ENCODE measurements at regions not wholly inside any gene's neighbourhood (a gene's known extent, or its start where the extent isn't known, plus 50 kb on each side); places are given as distances from the start of the nearest gene placed in this dataset.

DNA sequence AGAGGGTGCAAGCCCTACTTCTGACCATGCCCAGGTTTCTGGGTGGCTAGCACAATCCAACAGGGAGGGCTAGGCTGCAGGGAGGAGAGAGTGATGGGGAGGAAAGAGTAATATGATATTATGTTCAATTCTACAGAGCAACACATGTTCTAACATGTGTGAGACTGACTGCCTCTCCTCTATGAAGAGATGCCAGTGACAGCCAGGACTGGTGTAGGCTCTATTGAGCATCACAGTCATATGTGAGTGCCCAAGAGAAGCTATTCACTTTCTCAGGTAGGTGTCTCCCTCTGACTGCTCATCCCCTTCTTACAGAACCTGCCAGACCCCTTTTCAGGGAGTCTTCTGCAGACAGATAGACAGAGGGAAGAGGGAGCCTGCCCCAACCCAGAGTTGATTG, 446.1 kb downstream of the SIPA1L2 start:
- 0 out of 2 replicates have a peak, but pooled peaks cover 2% of the 10 kb centered on the region for H3K27me3 ChIP-seq (ENCODE audit: low read length)
- BruUV-seq (replicated peaks): no TSS peak
- no peaks in the 10 kb centered on the region for H3K36me3 ChIP-seq (ENCODE audit: low read depth, low read length)
- H3K4me1 ChIP-seq (ENCODE audit: insufficient read depth, low read length): no peaks in the 10 kb centered on the region
- ChIA-PET CTCF (no interaction called here), POLR2A (ENCODE audit: unreplicated experiment) (no interaction called here)
- no peaks in the 10 kb centered on the region for H3K9me2 ChIP-seq (replicated peaks; ENCODE audit: low read length)
- DNase-seq: no peak
- H3K9me3 ChIP-seq (ENCODE audit: low read length): no peaks in the 10 kb centered on the region
- intact Hi-C loops (cut with micrococcal nuclease): no loop called here
- no peak overlapping the region for H3K27ac ChIP-seq (ENCODE audit: low read length)
- no peaks in the 10 kb centered on the region for H3F3A ChIP-seq (ENCODE audit: low read length, unreplicated experiment)
- TF ChIP-seq, protein P1, sequence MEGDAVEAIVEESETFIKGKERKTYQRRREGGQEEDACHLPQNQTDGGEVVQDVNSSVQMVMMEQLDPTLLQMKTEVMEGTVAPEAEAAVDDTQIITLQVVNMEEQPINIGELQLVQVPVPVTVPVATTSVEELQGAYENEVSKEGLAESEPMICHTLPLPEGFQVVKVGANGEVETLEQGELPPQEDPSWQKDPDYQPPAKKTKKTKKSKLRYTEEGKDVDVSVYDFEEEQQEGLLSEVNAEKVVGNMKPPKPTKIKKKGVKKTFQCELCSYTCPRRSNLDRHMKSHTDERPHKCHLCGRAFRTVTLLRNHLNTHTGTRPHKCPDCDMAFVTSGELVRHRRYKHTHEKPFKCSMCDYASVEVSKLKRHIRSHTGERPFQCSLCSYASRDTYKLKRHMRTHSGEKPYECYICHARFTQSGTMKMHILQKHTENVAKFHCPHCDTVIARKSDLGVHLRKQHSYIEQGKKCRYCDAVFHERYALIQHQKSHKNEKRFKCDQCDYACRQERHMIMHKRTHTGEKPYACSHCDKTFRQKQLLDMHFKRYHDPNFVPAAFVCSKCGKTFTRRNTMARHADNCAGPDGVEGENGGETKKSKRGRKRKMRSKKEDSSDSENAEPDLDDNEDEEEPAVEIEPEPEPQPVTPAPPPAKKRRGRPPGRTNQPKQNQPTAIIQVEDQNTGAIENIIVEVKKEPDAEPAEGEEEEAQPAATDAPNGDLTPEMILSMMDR (conservative IDR thresholded peaks at IDR 0.05; ENCODE audit: low read depth, low read length): no peak
- TF ChIP-seq EZH2 (IDR thresholded peaks at IDR 0.05; ENCODE audit: low read length, unreplicated experiment) (no peak), EZH2phosphoT487 (IDR thresholded peaks at IDR 0.05; ENCODE audit: borderline replicate concordance, low read length) (no peak)
- H3K79me2 ChIP-seq (ENCODE audit: low read length): no peaks in the 10 kb centered on the region
- H3K9ac ChIP-seq (ENCODE audit: low read length): no peak overlapping the region
- no peak overlapping the region for H3K4me3 ChIP-seq (ENCODE audit: low read length)
- H2AFZ ChIP-seq (ENCODE audit: low read length): no peak overlapping the region
- H3K4me2 ChIP-seq (ENCODE audit: low read length): no peak overlapping the region
- peak; percentile 51 for ATAC-seq
- no peaks in the 10 kb centered on the region for H4K20me1 ChIP-seq (ENCODE audit: low read length)

DNA sequence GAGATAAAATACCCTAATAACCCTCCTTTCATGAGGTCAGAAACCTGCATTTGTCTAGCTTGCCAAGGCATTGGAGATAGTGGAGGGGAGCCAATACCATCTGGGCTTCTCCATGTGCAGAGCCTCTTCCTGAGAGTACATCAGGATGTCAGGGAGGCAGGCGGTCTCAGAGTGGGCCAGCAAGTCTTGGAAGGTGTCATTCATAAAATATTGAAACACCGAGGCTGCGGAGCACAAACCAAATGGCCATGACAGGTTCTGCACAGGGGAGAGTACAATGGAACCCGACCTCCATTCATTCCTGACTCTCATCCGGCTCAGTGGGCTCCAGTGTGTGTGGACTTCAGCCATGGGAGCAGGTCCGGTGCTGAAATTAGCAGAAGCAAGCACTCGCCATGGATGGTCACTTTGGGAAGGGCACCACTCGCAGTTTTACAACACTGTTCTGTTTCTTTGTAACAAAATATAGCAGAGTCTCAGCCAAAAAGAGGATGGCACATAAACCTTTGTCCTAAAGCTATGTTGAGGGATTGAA, 446.6 kb downstream of the SIPA1L2 start:
- no TSS peak for BruUV-seq (replicated peaks)
- POLR2A ChIA-PET (ENCODE audit: unreplicated experiment): no interaction called here

DNA sequence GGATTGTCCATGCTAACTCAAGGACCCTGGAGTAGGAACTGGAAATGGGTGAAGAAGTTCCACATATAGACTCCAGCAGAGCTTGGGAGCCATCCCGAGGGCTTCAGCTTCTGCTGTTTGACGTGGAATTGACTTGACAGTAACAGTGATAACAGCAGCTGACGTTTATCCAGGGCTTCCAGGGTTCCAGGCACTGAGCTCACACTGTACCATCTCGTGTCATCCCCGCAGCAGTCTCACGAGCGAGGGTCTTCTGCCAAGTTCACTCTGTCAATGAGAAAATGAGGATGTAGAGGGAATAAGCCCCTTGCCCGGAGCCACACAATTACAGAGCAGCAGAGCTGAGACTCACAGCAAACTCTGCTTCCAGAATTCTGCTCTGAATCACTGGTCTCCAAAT, 447.7 kb downstream of the SIPA1L2 start:
- Histone ChIP-seq H4K20me1 (ENCODE audit: low read length) (no peaks in the 10 kb centered on the region), H3F3A (ENCODE audit: low read length, unreplicated experiment) (no peaks in the 10 kb centered on the region), H3K36me3 (ENCODE audit: low read depth, low read length) (no peaks in the 10 kb centered on the region), H2AFZ (ENCODE audit: low read length) (no peak overlapping the region), H3K4me2 (ENCODE audit: low read length) (no peak overlapping the region), H3K27me3 (ENCODE audit: low read length) (0 out of 2 replicates have a peak, but pooled peaks cover 2% of the 10 kb centered on the region), H3K4me1 (ENCODE audit: insufficient read depth, low read length) (no peaks in the 10 kb centered on the region), H3K4me3 (ENCODE audit: low read length) (no peak overlapping the region), H3K9me2 (replicated peaks; ENCODE audit: low read length) (no peaks in the 10 kb centered on the region), H3K79me2 (ENCODE audit: low read length) (no peaks in the 10 kb centered on the region), H3K9me3 (ENCODE audit: low read length) (no peaks in the 10 kb centered on the region), H3K27ac (ENCODE audit: low read length) (no peak overlapping the region), H3K9ac (ENCODE audit: low read length) (no peak overlapping the region)
- intact Hi-C loops (cut with micrococcal nuclease): no loop called here
- CTCF ChIA-PET: no interaction called here
- DNase-seq (no peak), ATAC-seq (no peak)
- BruUV-seq (replicated peaks): no TSS peak
- no peak for TF ChIP-seq EZH2 (IDR thresholded peaks at IDR 0.05; ENCODE audit: low read length, unreplicated experiment)
- TF ChIP-seq, protein P1 (conservative IDR thresholded peaks at IDR 0.05; ENCODE audit: low read depth, low read length): no peak
- no peak for TF ChIP-seq EZH2phosphoT487 (IDR thresholded peaks at IDR 0.05; ENCODE audit: borderline replicate concordance, low read length)
- POLR2A ChIA-PET (ENCODE audit: unreplicated experiment): no interaction called here

More for the DNA sequence above, 446.6 kb downstream of the SIPA1L2 start:
- no peaks in the 10 kb centered on the region for H3K36me3 ChIP-seq (ENCODE audit: low read depth, low read length)
- ATAC-seq (no peak), DNase-seq (no peak)
- H4K20me1 ChIP-seq (ENCODE audit: low read length): no peaks in the 10 kb centered on the region
- no peaks in the 10 kb centered on the region for H3F3A ChIP-seq (ENCODE audit: low read length, unreplicated experiment)
- no peaks in the 10 kb centered on the region for H3K9me3 ChIP-seq (ENCODE audit: low read length)
- no peaks in the 10 kb centered on the region for H3K9me2 ChIP-seq (replicated peaks; ENCODE audit: low read length)
- no peaks in the 10 kb centered on the region for H3K79me2 ChIP-seq (ENCODE audit: low read length)
- no peaks in the 10 kb centered on the region for H3K4me1 ChIP-seq (ENCODE audit: insufficient read depth, low read length)
- no peak overlapping the region for H3K27ac ChIP-seq (ENCODE audit: low read length)
- 0 out of 2 replicates have a peak, but pooled peaks cover 2% of the 10 kb centered on the region for H3K27me3 ChIP-seq (ENCODE audit: low read length)
- TF ChIP-seq EZH2phosphoT487 (IDR thresholded peaks at IDR 0.05; ENCODE audit: borderline replicate concordance, low read length): no peak
- no peak overlapping the region for H3K4me2 ChIP-seq (ENCODE audit: low read length)
- H3K9ac ChIP-seq (ENCODE audit: low read length): no peak overlapping the region
- intact Hi-C loops (cut with micrococcal nuclease): no loop called here
- no peak overlapping the region for H2AFZ ChIP-seq (ENCODE audit: low read length)
- CTCF ChIA-PET: no interaction called here
- H3K4me3 ChIP-seq (ENCODE audit: low read length): no peak overlapping the region

Data from PC-3 (cell line).